Skin epidermis (tissue), 12 donors: ENCODE measurements at regions not wholly inside any gene's neighbourhood (a gene's known extent, or its start where the extent isn't known, plus 50 kb on each side); places are given as distances from the start of the nearest gene placed in this dataset.
A peak's percentile ranks its signal among the peaks of the same experiment; 100 is the strongest.

Experiments
- H3K27ac ChIP-seq, 21 experiments: fragments of 200-600 bp; sonication (generic) in 11 of 21; one replicate each; pipeline ENCODE4 v1.5.0; 2020; ENCODE audit warnings: mild to moderate bottlenecking in 3 of 21, inconsistent platforms in 2 of 21, moderate library complexity in 2 of 21
- H3K4me3 ChIP-seq, 7 experiments: fragments of 200-600 bp; sonication (generic) in 2 of 7; one replicate each; pipeline ENCODE4 v1.5.0; 2020; ENCODE audit warnings: inconsistent platforms in 2 of 7, mild to moderate bottlenecking in 2 of 7, moderate library complexity in 1 of 7

GRCh38 chr18:7394050-7394659 lies 163.3 kb downstream of the LRRC30 start:
- H3K27ac ChIP-seq = no peak overlapping the region
- no peak overlapping the region for H3K4me3 ChIP-seq

DNA sequence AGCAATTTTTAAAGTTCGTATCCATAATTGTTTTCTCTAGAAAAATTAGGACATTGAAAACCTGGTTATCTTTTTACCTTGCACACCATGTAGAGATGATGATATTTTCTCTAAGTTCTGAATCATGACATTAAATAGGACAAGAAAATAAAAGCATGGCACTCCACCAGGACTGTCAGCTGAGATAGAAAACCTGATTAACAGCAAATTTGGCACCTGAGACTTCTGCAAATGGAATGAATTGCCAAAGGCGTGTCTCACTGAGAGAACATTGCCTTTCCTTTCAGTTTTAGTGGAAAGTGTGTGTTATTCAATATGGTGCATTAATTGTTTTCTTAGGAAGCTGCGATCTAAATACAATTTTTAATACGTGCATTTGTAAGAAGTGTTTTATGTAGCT lies 164.7 kb downstream of the LRRC30 start:
- H3K27ac ChIP-seq = no peak overlapping the region
- H3K4me3 ChIP-seq = no peak overlapping the region

DNA sequence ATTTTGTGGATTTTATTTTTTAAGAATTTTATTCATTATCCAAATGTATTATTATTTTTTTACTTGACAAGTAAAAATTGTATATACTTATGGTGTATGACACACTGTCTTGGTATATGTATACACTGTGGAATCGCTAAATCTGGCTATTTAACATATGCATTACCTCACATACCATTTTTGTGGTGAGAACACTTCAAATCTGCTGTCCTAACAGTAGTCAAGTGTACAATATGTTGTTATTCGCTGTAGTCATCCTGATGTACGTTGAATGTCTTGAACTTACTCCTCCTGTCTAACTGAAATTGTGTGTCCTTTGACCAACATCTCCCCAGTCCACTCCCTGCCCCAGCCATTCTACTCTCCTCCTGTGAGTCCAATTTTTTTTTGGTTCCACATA lies 153.2 kb upstream of the PTPRM start:
- Histone ChIP-seq H3K27ac (peak overlapping the region in 7 of 21 experiments; percentile 12 to 77 (median 55)), H3K4me3 (no peak overlapping the region)

DNA sequence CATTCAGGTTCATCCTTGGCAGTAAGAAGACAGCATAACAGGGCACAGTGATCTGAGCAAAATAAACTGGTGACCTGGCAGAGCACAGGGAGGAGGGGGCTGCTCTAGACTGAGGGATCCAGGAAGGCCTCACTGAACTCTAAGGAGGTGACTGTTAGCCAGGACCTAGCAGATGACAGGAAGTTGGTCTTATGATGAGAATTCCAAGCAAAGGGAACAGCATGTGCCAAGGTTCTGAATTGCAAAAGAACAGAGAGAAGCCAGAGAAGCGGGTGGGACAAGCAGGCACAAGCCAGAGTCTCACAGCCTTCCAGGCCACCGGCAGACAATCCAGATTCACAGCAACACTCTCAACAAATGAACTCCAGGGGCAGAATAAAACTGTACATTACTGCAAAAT lies 152.7 kb upstream of the PTPRM start:
- H3K27ac ChIP-seq = peak overlapping the region in 10 of 21 experiments; percentile 12 to 77 (median 56)
- no peak overlapping the region for H3K4me3 ChIP-seq

- Histone ChIP-seq H3K4me3 (no peak overlapping the region), H3K27ac (peak overlapping the region in 11 of 21 experiments; percentile 7 to 77 (median 46))
Observed at GRCh38 chr18:7415081-7415894, 151.8 kb upstream of the PTPRM start.

DNA sequence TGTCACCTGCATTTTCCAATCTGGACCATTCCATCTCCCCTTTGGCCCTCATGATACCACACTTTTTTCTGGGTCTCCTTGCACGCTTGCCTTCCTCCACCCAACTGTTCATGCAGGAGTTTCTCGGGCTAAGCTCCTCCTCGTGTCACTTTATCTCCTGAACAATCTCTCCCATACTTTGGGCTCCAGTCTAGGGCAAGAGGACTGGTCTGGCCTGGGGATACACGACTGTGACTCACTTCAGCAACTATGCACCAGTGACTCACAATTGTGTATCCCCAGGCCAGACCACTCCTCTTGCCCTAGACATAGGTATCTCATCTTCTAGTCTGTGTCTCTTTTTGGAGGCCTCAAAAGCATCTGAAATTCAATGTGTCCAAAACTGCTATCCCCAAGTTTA lies 149.4 kb upstream of the PTPRM start:
- Histone ChIP-seq H3K4me3 (no peak overlapping the region), H3K27ac (no peak overlapping the region)

- no peak overlapping the region for H3K4me3 ChIP-seq
Observed at GRCh38 chr18:7429831-7430230, 137.3 kb upstream of the PTPRM start.

GRCh38 chr18:7436166-7436565 lies 130.9 kb upstream of the PTPRM start:
- no peak overlapping the region for H3K4me3 ChIP-seq
- no peak overlapping the region for H3K27ac ChIP-seq

More at GRCh38 chr18:7429831-7430230, 137.3 kb upstream of the PTPRM start:
- no peak overlapping the region for H3K27ac ChIP-seq

- no peak overlapping the region for H3K27ac ChIP-seq
- no peak overlapping the region for H3K4me3 ChIP-seq
Observed at GRCh38 chr18:7437870-7438269, 129.2 kb upstream of the PTPRM start.

DNA sequence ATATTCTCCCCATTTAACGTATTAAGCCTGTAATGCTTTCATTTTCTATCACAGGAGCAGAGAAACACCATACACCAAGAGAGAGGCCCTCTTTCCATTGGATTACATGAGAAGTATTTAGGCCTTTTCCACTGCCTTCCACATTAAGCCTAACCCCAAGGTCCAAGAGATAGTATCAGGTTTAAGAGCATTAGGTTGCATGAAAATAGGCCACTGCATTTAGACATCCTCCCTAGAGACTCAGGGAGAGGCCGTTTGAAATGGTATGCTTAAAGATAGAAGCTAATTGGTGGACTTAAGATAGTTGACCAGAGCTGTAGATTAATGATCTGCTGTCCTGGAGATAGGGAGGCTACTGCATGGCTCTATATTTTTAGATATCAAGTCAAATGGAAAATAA lies 128.5 kb upstream of the PTPRM start:
- no peak overlapping the region for H3K27ac ChIP-seq
- H3K4me3 ChIP-seq = no peak overlapping the region

GRCh38 chr18:7447318-7448028 lies 119.6 kb upstream of the PTPRM start:
- Histone ChIP-seq H3K27ac (no peak overlapping the region), H3K4me3 (no peak overlapping the region)

- Histone ChIP-seq H3K4me3 (no peak overlapping the region), H3K27ac (no peak overlapping the region)
Observed at GRCh38 chr18:7452331-7452730, 114.8 kb upstream of the PTPRM start.

- Histone ChIP-seq H3K27ac (no peak overlapping the region), H3K4me3 (no peak overlapping the region)
Observed at GRCh38 chr18:7454429-7454828, 112.7 kb upstream of the PTPRM start.

- Histone ChIP-seq H3K4me3 (no peak overlapping the region), H3K27ac (no peak overlapping the region)
Observed at GRCh38 chr18:7456376-7456775, 110.7 kb upstream of the PTPRM start.

GRCh38 chr18:7457262-7457661 lies 109.9 kb upstream of the PTPRM start:
- no peak overlapping the region for H3K27ac ChIP-seq
- no peak overlapping the region for H3K4me3 ChIP-seq

DNA sequence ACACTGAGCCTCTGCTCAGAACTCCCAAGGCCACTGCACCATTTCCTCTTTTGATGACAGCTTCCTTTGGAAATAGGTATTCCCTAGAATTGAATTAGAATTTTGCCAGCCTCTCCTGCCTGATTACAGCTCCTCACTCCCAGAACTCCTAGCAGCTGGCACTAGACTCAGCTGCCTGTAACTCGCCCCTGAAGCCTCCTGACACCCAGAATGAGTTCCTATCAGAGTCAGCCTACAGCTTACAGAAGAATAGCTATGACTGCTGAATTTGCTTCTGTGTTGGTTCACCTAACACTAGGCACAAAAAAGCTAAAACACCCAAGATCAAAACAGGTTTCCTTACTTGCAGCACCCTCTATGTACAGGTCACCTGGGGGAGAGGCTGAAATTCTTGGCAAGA lies 108.2 kb upstream of the PTPRM start:
- Histone ChIP-seq H3K27ac (no peak overlapping the region), H3K4me3 (no peak overlapping the region)

- Histone ChIP-seq H3K27ac (peak overlapping the region in 2 of 21 experiments; percentile 5 to 38), H3K4me3 (peak overlapping the region in 1 of 7 experiments; percentile 11)
Observed at GRCh38 chr18:7459851-7460770, 107.0 kb upstream of the PTPRM start.

DNA sequence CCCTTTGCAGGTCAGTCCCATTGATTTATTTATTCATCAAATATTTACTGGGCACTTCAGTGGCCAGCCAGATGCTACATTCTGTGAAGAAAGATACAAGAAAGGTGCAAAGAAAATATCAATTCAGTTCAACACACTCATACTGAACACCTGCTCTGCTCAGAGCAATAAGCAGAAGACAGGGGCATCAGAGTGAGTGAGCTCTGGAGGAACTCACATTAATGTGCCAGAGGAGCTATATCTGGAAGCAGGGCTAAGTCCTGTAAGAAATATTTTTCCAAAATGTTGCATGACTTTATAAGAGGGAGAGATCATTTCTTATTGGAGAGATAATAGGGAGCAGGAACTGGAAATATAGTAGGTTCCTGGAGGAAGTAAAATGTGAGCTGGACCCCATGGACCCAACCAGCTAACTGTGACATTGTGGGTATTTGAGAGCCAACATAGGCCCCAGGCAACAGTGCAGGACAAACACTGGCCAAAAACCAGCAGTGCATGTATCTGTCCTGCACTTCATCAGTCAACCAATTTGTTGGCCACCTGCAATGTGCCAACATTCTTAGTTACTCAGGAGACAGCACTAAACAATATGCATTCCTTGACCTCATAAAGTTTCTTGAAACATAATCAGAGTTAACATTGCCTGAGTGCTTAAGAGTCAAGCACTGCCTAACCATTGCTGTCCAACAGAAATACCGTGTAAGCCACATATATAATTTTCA lies 102.7 kb upstream of the PTPRM start:
- Histone ChIP-seq H3K4me3 (no peak overlapping the region), H3K27ac (no peak overlapping the region)

DNA sequence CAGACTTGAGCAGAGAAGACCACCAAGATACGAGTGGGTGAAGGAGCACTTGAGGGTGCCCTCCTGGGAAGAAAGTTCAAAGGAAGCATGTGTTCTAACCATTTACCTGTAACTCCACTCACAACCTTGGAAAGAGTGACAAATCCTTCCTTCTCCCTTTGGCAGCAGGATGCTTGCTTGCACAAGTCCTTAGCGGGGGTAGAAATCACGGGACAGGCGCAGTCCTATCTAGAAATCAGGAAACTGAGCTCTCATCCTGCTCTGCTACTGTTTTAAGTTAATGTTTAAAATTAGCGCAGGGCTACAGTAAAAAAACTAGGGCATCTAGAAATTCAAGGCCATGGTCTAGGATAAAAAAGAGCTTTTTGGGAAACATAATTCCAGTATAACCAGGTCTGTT lies 100.9 kb upstream of the PTPRM start:
- Histone ChIP-seq H3K27ac (no peak overlapping the region), H3K4me3 (no peak overlapping the region)
